ENCODE measurements at regions not wholly inside any gene's neighbourhood (a gene's known extent, or its start where the extent isn't known, plus 50 kb on each side); places are given as distances from the start of the nearest gene placed in this dataset.

GRCh38 chr1:125118147-125118993, 3933.6 kb downstream of the SRGAP2C start:
- no peaks in the 10 kb centered on the region for H4K20me1 ChIP-seq (ENCODE audit: control insufficient read depth, insufficient read depth, insufficient read length)
- Mint-ChIP-seq H3K27ac (no peak overlapping the region), H3K27me3 (ENCODE audit: low read depth) (peaks cover 4% of the 10 kb centered on the region; the same call in 1 of the 2 replicates), H3K4me1 (no peaks in the 10 kb centered on the region), H3K4me3 (no peak overlapping the region), H3K9me3 (peaks cover 64 to 71% of the 10 kb centered on the region in 2 experiments), H3K36me3 (ENCODE audit: insufficient read depth in 1 of 3, low read depth in 3 of 3) (peaks cover 9 to 15% (median 12%) of the 10 kb centered on the region in 3 experiments)
- no peak overlapping the region for H3K9ac ChIP-seq (ENCODE audit: extremely low read depth, insufficient read length, low read length)
- no peaks in the 10 kb centered on the region for H3K79me2 ChIP-seq (ENCODE audit: insufficient read depth, low read length)
- DNase-seq: peak; percentile 7
- no peak overlapping the region for H2BK12ac ChIP-seq (ENCODE audit: insufficient read length, low read depth, low read length)
- H3K4me1 ChIP-seq (ENCODE audit: insufficient read depth, low read length): no peaks in the 10 kb centered on the region
- no peak overlapping the region for H3T11ph ChIP-seq (ENCODE audit: low read length)
- H3K14ac ChIP-seq (ENCODE audit: insufficient read depth, low read length): no peak overlapping the region
- H3K9me3 ChIP-seq (ENCODE audit: control insufficient read depth, low read depth, low read length): peaks cover 26% of the 10 kb centered on the region
- no peaks in the 10 kb centered on the region for H3K79me1 ChIP-seq (ENCODE audit: insufficient read depth, low read depth, low read length, poor library complexity, severe bottlenecking)
- H3K27ac ChIP-seq (ENCODE audit: insufficient read length, low read depth, low read length): no peak overlapping the region
- H4K8ac ChIP-seq (replicated peaks; ENCODE audit: insufficient read length, low read depth, low read length): no peak overlapping the region
- no peak overlapping the region for H3K56ac ChIP-seq (ENCODE audit: insufficient read length, low read depth, low read length)
- no peaks in the 10 kb centered on the region for H3K27me3 ChIP-seq (ENCODE audit: insufficient read depth, low read length)
- no peak overlapping the region for H3K23ac ChIP-seq (ENCODE audit: insufficient read length, low read depth, low read length)
- H2BK120ac ChIP-seq (ENCODE audit: low read depth, low read length, poor library complexity, severe bottlenecking): no peak overlapping the region
- TF ChIP-seq CTCF (conservative IDR thresholded peaks at IDR 0.05): no peak
- no peak overlapping the region for H3K4ac ChIP-seq (ENCODE audit: low read depth, low read length)
- H2BK20ac ChIP-seq (ENCODE audit: low read depth, low read length, poor library complexity, severe bottlenecking): no peak overlapping the region
- H2AK5ac ChIP-seq (ENCODE audit: insufficient read length, low read length): no peak overlapping the region
- no peak overlapping the region for H4K91ac ChIP-seq (ENCODE audit: insufficient read length, low read depth, low read length)
- H3K4me2 ChIP-seq (ENCODE audit: insufficient read depth, insufficient read length, low read length): no peak overlapping the region
- no peak overlapping the region for H2AFZ ChIP-seq (ENCODE audit: low read length)
- H4K5ac ChIP-seq (ENCODE audit: insufficient read length, low read depth, low read length): no peak overlapping the region
- no peak overlapping the region for H2BK15ac ChIP-seq (ENCODE audit: low read depth, low read length)
- no peak overlapping the region for H3K18ac ChIP-seq (ENCODE audit: insufficient read length, low read depth, low read length)
- no peaks in the 10 kb centered on the region for H3K23me2 ChIP-seq (ENCODE audit: insufficient read length, low read depth, low read length, poor library complexity, severe bottlenecking)
- no CpG with 5 or more reads among the region's 93 CpGs for WGBS (ENCODE audit: extremely low coverage, insufficient read length, low lambda C conversion rate)
- no peak overlapping the region for H2BK5ac ChIP-seq (ENCODE audit: insufficient read length, low read length)

All from H9 (cell line).